ENCODE measurements at regions not wholly inside any gene's neighbourhood (a gene's known extent, or its start where the extent isn't known, plus 50 kb on each side); places are given as distances from the start of the nearest gene placed in this dataset.

- DNase-seq = peak; percentile 56
- H3K27me3 Mint-ChIP-seq (ENCODE audit: low read depth) = no peaks in the 10 kb centered on the region
- CTCF ChIA-PET = interaction anchor here (0.6 to 1.1 kb wide), 6 partner anchors 9 to 377 kb away, joined by 3 to 4 read pairs (median 4); no protein-coding TSS in a partner anchor
- peaks cover 61% of the 10 kb centered on the region for H3K4me1 Mint-ChIP-seq (ENCODE audit: low read depth)
- peaks cover 19% of the 10 kb centered on the region for H3K36me3 Mint-ChIP-seq (ENCODE audit: low read depth)
- no peak overlapping the region for H3K4me3 Mint-ChIP-seq
- H3K27ac Mint-ChIP-seq = peak overlapping the region; percentile 81
- intact Hi-C loops (cut with micrococcal nuclease) = loop anchor here (5.0 kb wide), 1 partner anchor 82 kb away; no protein-coding TSS in a partner anchor
- H3K9me3 Mint-ChIP-seq = peaks cover 17% of the 10 kb centered on the region
These were observed 346.2 kb upstream of the CBLB start for GRCh38 chr3:106215047-106215446.

DNA sequence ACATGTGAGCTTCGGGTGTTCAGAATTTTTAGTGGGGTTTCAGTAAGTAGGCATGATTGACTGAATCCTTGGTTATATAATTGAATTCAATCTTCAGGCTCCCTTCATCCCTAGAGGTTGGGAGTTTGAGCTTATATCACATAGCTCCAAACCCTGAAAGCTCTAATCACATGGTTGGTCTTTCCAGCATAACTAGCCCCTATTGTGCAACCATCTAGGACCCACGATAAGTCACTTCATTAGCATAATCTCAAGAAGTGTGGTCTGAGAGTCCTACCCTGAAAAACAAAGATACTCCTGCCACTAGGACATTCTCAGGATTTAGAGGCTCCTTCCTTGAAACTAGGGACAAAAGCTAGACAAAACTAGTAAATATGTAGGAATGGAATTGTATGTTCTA is 348.9 kb upstream of the CBLB start:
- intact Hi-C loops (cut with micrococcal nuclease) = loop anchor here (5.0 kb wide), 1 partner anchor 80 kb away; no protein-coding TSS in a partner anchor
- no peak for DNase-seq
- Mint-ChIP-seq H3K9me3 (peaks cover 39% of the 10 kb centered on the region), H3K4me3 (no peak overlapping the region), H3K27ac (peak overlapping the region; percentile 39), H3K4me1 (ENCODE audit: low read depth) (peaks cover 51% of the 10 kb centered on the region), H3K27me3 (ENCODE audit: low read depth) (no peaks in the 10 kb centered on the region), H3K36me3 (ENCODE audit: low read depth) (peaks cover 41% of the 10 kb centered on the region)
- CTCF ChIA-PET = interaction anchor here (0.7 kb wide), 1 partner anchor 9 kb away, joined by 3 read pairs; no protein-coding TSS in a partner anchor

DNA sequence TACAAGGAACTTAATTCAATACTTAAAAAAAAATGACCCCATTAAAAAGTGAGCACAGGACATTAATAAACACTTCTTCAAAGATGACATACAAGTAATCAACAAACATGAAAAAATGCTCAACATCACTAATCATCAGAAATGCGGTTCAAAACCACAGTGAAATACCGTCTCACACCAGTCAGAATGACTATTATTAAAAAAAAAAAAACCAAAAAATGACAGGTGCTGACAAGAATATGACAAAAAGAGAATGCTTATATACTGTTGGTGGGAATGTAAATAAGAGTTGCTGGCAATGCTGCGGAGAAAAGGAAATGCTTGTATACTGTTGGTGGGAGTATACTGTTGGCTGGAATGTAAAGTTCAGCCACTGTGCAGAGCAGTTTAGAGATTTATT is 358.3 kb upstream of the CBLB start:
- Mint-ChIP-seq H3K27ac (no peak overlapping the region), H3K9me3 (peaks cover 18% of the 10 kb centered on the region), H3K36me3 (ENCODE audit: low read depth) (peaks cover 18% of the 10 kb centered on the region), H3K27me3 (ENCODE audit: low read depth) (no peaks in the 10 kb centered on the region), H3K4me3 (no peak overlapping the region), H3K4me1 (ENCODE audit: low read depth) (peaks cover 41% of the 10 kb centered on the region)
- CTCF ChIA-PET = no interaction called here
- no peak for DNase-seq
- intact Hi-C loops (cut with micrococcal nuclease) = no loop called here

- Mint-ChIP-seq H3K36me3 (ENCODE audit: low read depth) (peaks cover 16% of the 10 kb centered on the region), H3K4me1 (ENCODE audit: low read depth) (peaks cover 53% of the 10 kb centered on the region), H3K27ac (peak overlapping the region; percentile 72), H3K9me3 (peaks cover 10% of the 10 kb centered on the region), H3K27me3 (ENCODE audit: low read depth) (no peaks in the 10 kb centered on the region), H3K4me3 (no peak overlapping the region)
- no peak for DNase-seq
- CTCF ChIA-PET = no interaction called here
- intact Hi-C loops (cut with micrococcal nuclease) = no loop called here
These were observed 359.5 kb upstream of the CBLB start for GRCh38 chr3:106228271-106228670.

- CTCF ChIA-PET = interaction anchor here (0.6 to 1.0 kb wide), 3 partner anchors 15 to 972 kb away, joined by 3 to 4 read pairs (median 4); no protein-coding TSS in a partner anchor
- Mint-ChIP-seq H3K27me3 (ENCODE audit: low read depth) (no peaks in the 10 kb centered on the region), H3K4me1 (ENCODE audit: low read depth) (peaks cover 59% of the 10 kb centered on the region), H3K4me3 (no peak overlapping the region), H3K27ac (peak overlapping the region; percentile 90), H3K36me3 (ENCODE audit: low read depth) (peaks cover 18% of the 10 kb centered on the region), H3K9me3 (peaks cover 12% of the 10 kb centered on the region)
- intact Hi-C loops (cut with micrococcal nuclease) = loop anchor here (5.0 kb wide), 2 partner anchors 193 to 378 kb away; no protein-coding TSS in a partner anchor
- DNase-seq = no peak
These were observed 360.9 kb upstream of the CBLB start for GRCh38 chr3:106229495-106230278.

- Mint-ChIP-seq H3K4me1 (ENCODE audit: low read depth) (peaks cover 65% of the 10 kb centered on the region), H3K4me3 (peak overlapping the region; percentile 40), H3K27ac (peak overlapping the region; percentile 97), H3K9me3 (peaks cover 12% of the 10 kb centered on the region), H3K27me3 (ENCODE audit: low read depth) (no peaks in the 10 kb centered on the region), H3K36me3 (ENCODE audit: low read depth) (peaks cover 18% of the 10 kb centered on the region)
- DNase-seq = no peak
- CTCF ChIA-PET = interaction anchor here (0.6 to 1.2 kb wide), 2 partner anchors 14 to 379 kb away, joined by 3 to 4 read pairs; no protein-coding TSS in a partner anchor
- intact Hi-C loops (cut with micrococcal nuclease) = loop anchor here (1.0 to 5.0 kb wide), 6 partner anchors 25 to 863 kb away; no protein-coding TSS in a partner anchor
These were observed 362.3 kb upstream of the CBLB start for GRCh38 chr3:106231086-106231485.

- Mint-ChIP-seq H3K4me1 (ENCODE audit: low read depth) (peaks cover 56% of the 10 kb centered on the region), H3K27ac (peak overlapping the region; percentile 86), H3K9me3 (peaks cover 9% of the 10 kb centered on the region), H3K36me3 (ENCODE audit: low read depth) (peaks cover 15% of the 10 kb centered on the region), H3K27me3 (ENCODE audit: low read depth) (no peaks in the 10 kb centered on the region), H3K4me3 (no peak overlapping the region)
- DNase-seq = no peak
- CTCF ChIA-PET = interaction anchor here (0.6 kb wide), 1 partner anchor 213 kb away, joined by 3 read pairs; no protein-coding TSS in a partner anchor
- intact Hi-C loops (cut with micrococcal nuclease) = loop anchor here (5.0 kb wide), 2 partner anchors 189 to 374 kb away; no protein-coding TSS in a partner anchor
These were observed 364.1 kb upstream of the CBLB start for GRCh38 chr3:106232956-106233355.

DNA sequence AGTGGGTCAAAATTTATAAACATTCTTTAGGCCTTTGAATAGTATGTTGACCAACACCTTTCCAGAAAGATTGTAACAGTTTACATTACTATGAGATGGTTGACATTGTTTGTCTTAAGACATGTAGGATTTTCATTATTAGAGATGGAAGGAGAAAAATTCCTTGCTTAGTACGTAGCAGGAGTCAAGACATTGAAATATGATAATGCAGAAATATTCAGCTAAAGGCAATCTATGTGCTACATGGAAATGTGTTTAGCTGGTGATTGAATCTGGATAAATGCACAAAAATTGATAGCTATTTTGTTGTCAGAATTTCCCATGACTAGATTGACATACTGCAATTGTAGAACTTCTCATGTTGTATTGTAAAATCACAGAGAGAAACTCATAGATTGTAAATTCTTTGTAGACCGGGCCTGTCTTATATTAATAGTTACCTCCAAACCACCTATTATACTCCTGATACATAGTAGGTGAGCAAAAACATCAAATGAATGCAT is 370.4 kb upstream of the CBLB start:
- CTCF ChIA-PET = interaction anchor here (1.1 kb wide), 1 partner anchor 14 kb away, joined by 4 read pairs; no protein-coding TSS in a partner anchor
- intact Hi-C loops (cut with micrococcal nuclease) = no loop called here

DNA sequence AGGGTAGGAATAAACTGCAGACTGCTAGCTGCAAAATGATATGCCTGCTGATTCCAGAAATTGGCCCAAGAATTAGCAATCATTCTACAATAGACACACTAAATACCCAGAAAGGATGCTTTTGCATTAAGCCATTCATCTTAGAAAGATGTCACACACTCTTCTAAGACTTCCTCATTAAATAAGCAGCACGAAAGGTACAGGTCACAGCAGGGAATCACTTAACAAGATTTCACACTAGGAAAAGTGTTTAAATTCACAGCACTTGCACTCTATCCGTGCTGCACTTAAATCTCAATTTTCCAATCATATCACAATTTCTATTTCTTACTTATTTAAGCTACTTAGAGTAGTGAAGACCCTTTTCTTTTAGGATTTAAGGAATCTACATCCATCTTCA is 372.8 kb upstream of the CBLB start:
- CTCF ChIA-PET = no interaction called here
- peaks cover 6% of the 10 kb centered on the region for H3K4me1 Mint-ChIP-seq (ENCODE audit: low read depth)
- H3K27ac Mint-ChIP-seq = no peak overlapping the region
- DNase-seq = no peak
- peaks cover 4% of the 10 kb centered on the region for H3K9me3 Mint-ChIP-seq
- peaks cover 7% of the 10 kb centered on the region for H3K36me3 Mint-ChIP-seq (ENCODE audit: low read depth)
- intact Hi-C loops (cut with micrococcal nuclease) = no loop called here
- H3K27me3 Mint-ChIP-seq (ENCODE audit: low read depth) = no peaks in the 10 kb centered on the region
- no peak overlapping the region for H3K4me3 Mint-ChIP-seq

More for the DNA sequence above, 370.4 kb upstream of the CBLB start:
- DNase-seq = no peak
- Mint-ChIP-seq H3K4me1 (ENCODE audit: low read depth) (peaks cover 17% of the 10 kb centered on the region), H3K9me3 (peaks cover 6% of the 10 kb centered on the region), H3K27me3 (ENCODE audit: low read depth) (no peaks in the 10 kb centered on the region), H3K27ac (no peak overlapping the region), H3K4me3 (no peak overlapping the region), H3K36me3 (ENCODE audit: low read depth) (peaks cover 10% of the 10 kb centered on the region)

- intact Hi-C loops (cut with micrococcal nuclease) = no loop called here
- Mint-ChIP-seq H3K27me3 (ENCODE audit: low read depth) (no peaks in the 10 kb centered on the region), H3K9me3 (no peaks in the 10 kb centered on the region), H3K4me3 (no peak overlapping the region), H3K36me3 (ENCODE audit: low read depth) (peaks cover 3% of the 10 kb centered on the region), H3K4me1 (ENCODE audit: low read depth) (peaks cover 7% of the 10 kb centered on the region), H3K27ac (no peak overlapping the region)
- DNase-seq = no peak
- CTCF ChIA-PET = no interaction called here
These were observed 374.0 kb upstream of the CBLB start for GRCh38 chr3:106242781-106243180.

DNA sequence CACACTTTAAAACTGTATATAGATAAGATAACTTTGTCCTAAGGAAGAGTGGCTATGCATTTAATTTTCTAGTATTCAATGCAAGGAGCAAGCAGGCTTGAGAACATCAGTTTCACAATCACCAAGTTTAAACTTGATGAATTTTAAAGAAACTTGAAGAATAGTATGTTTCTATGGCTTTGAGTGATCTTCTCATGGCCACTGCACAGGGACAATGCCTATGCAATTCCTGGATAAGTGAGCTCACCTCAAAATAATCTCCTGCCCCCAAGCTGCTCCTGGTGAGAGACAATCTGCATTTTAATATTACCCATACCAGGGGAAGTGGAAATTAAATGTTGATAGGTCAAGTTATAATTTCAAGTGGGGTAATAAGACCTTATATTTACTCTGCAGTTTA is 376.6 kb upstream of the CBLB start:
- Mint-ChIP-seq H3K4me3 (no peak overlapping the region), H3K27me3 (ENCODE audit: low read depth) (no peaks in the 10 kb centered on the region), H3K36me3 (ENCODE audit: low read depth) (no peaks in the 10 kb centered on the region), H3K27ac (no peak overlapping the region), H3K4me1 (ENCODE audit: low read depth) (peaks cover 22% of the 10 kb centered on the region), H3K9me3 (peaks cover 2% of the 10 kb centered on the region)
- CTCF ChIA-PET = interaction anchor here (0.6 kb wide), 1 partner anchor 15 kb away, joined by 3 read pairs; no protein-coding TSS in a partner anchor
- DNase-seq = no peak
- intact Hi-C loops (cut with micrococcal nuclease) = no loop called here

GRCh38 chr3:106247902-106248684 is 379.3 kb upstream of the CBLB start:
- Mint-ChIP-seq H3K4me3 (no peak overlapping the region), H3K4me1 (ENCODE audit: low read depth) (peaks cover 16% of the 10 kb centered on the region), H3K36me3 (ENCODE audit: low read depth) (no peaks in the 10 kb centered on the region), H3K9me3 (peaks cover 14% of the 10 kb centered on the region), H3K27me3 (ENCODE audit: low read depth) (no peaks in the 10 kb centered on the region), H3K27ac (no peak overlapping the region)
- intact Hi-C loops (cut with micrococcal nuclease) = no loop called here
- CTCF ChIA-PET = no interaction called here
- peak; percentile 18 for DNase-seq
